ENCODE measurements at regions not wholly inside any gene's neighbourhood (a gene's known extent, or its start where the extent isn't known, plus 50 kb on each side); places are given as distances from the start of the nearest gene placed in this dataset.

GRCh38 chr1:95370691-95371562, 136.9 kb downstream of the RWDD3 start:
- H3K27me3 Mint-ChIP-seq (ENCODE audit: low read depth, unreplicated experiment), result peaks cover 5% of the 10 kb centered on the region
- TF ChIP-seq, protein P1, sequence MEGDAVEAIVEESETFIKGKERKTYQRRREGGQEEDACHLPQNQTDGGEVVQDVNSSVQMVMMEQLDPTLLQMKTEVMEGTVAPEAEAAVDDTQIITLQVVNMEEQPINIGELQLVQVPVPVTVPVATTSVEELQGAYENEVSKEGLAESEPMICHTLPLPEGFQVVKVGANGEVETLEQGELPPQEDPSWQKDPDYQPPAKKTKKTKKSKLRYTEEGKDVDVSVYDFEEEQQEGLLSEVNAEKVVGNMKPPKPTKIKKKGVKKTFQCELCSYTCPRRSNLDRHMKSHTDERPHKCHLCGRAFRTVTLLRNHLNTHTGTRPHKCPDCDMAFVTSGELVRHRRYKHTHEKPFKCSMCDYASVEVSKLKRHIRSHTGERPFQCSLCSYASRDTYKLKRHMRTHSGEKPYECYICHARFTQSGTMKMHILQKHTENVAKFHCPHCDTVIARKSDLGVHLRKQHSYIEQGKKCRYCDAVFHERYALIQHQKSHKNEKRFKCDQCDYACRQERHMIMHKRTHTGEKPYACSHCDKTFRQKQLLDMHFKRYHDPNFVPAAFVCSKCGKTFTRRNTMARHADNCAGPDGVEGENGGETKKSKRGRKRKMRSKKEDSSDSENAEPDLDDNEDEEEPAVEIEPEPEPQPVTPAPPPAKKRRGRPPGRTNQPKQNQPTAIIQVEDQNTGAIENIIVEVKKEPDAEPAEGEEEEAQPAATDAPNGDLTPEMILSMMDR (IDR thresholded peaks at IDR 0.05; ENCODE audit: insufficient read depth, low read depth, low read length), result no peak
- TF ChIP-seq EZH2 (IDR thresholded peaks at IDR 0.05; ENCODE audit: insufficient read depth, low read length), result no peak
- Histone ChIP-seq H2AFZ (ENCODE audit: low read depth, low read length) (no peak overlapping the region), H3K79me2 (ENCODE audit: insufficient read depth, low read length) (no peaks in the 10 kb centered on the region), H4K20me1 (ENCODE audit: insufficient read depth, low read length) (no peaks in the 10 kb centered on the region), H3K9me3 (ENCODE audit: insufficient read depth, low read depth, low read length) (peaks cover 2% of the 10 kb centered on the region), H3K27ac (ENCODE audit: low read depth, low read length) (no peak overlapping the region), H3K36me3 (ENCODE audit: insufficient read depth, low read length) (no peaks in the 10 kb centered on the region), H3K9ac (ENCODE audit: low read length) (no peak overlapping the region), H3K4me2 (ENCODE audit: low read length) (no peak overlapping the region), H3K27me3 (ENCODE audit: insufficient read depth, low read length) (no peaks in the 10 kb centered on the region), H3K4me1 (ENCODE audit: insufficient read depth, low read length) (no peaks in the 10 kb centered on the region), H3K4me3 (ENCODE audit: insufficient read depth, low read depth, low read length) (no peak overlapping the region)
- DNase-seq (ENCODE audit: low read depth), result no peak
- no peak for FAIRE-seq
- no peaks in the 10 kb centered on the region for H3K4me1 Mint-ChIP-seq (ENCODE audit: low read depth, unreplicated experiment)
- no peak overlapping the region for H3K27ac Mint-ChIP-seq (ENCODE audit: unreplicated experiment)
- peaks cover 5% of the 10 kb centered on the region for H3K9me3 Mint-ChIP-seq (ENCODE audit: unreplicated experiment)
- no peak overlapping the region for H3K4me3 Mint-ChIP-seq (ENCODE audit: unreplicated experiment)
- H3K36me3 Mint-ChIP-seq (ENCODE audit: low read depth, unreplicated experiment), result no peaks in the 10 kb centered on the region

GRCh38 chr1:95371666-95372282, 137.8 kb downstream of the RWDD3 start:
- H3K4me1 Mint-ChIP-seq (ENCODE audit: low read depth, unreplicated experiment), result no peaks in the 10 kb centered on the region
- TF ChIP-seq EZH2 (IDR thresholded peaks at IDR 0.05; ENCODE audit: insufficient read depth, low read length), result no peak
- TF ChIP-seq, protein P1 (IDR thresholded peaks at IDR 0.05; ENCODE audit: insufficient read depth, low read depth, low read length), result no peak
- Histone ChIP-seq H3K9me3 (ENCODE audit: insufficient read depth, low read depth, low read length) (no peaks in the 10 kb centered on the region), H3K79me2 (ENCODE audit: insufficient read depth, low read length) (no peaks in the 10 kb centered on the region), H2AFZ (ENCODE audit: low read depth, low read length) (no peak overlapping the region), H3K4me3 (ENCODE audit: insufficient read depth, low read depth, low read length) (no peak overlapping the region), H3K27me3 (ENCODE audit: insufficient read depth, low read length) (no peaks in the 10 kb centered on the region), H3K9ac (ENCODE audit: low read length) (no peak overlapping the region), H3K4me2 (ENCODE audit: low read length) (no peak overlapping the region), H4K20me1 (ENCODE audit: insufficient read depth, low read length) (no peaks in the 10 kb centered on the region), H3K4me1 (ENCODE audit: insufficient read depth, low read length) (no peaks in the 10 kb centered on the region), H3K27ac (ENCODE audit: low read depth, low read length) (no peak overlapping the region), H3K36me3 (ENCODE audit: insufficient read depth, low read length) (no peaks in the 10 kb centered on the region)
- H3K36me3 Mint-ChIP-seq (ENCODE audit: low read depth, unreplicated experiment), result no peaks in the 10 kb centered on the region
- H3K27me3 Mint-ChIP-seq (ENCODE audit: low read depth, unreplicated experiment), result peaks cover 5% of the 10 kb centered on the region
- H3K4me3 Mint-ChIP-seq (ENCODE audit: unreplicated experiment), result no peak overlapping the region
- no peak for FAIRE-seq
- DNase-seq (ENCODE audit: low read depth), result no peak
- peaks cover 3% of the 10 kb centered on the region for H3K9me3 Mint-ChIP-seq (ENCODE audit: unreplicated experiment)
- H3K27ac Mint-ChIP-seq (ENCODE audit: unreplicated experiment), result no peak overlapping the region

- H2AFZ ChIP-seq (ENCODE audit: low read depth, low read length), result no peak overlapping the region
- H3K4me3 ChIP-seq (ENCODE audit: insufficient read depth, low read depth, low read length), result no peak overlapping the region
- no peaks in the 10 kb centered on the region for H3K9me3 ChIP-seq (ENCODE audit: insufficient read depth, low read depth, low read length)
- no peak for DNase-seq (ENCODE audit: low read depth)
- no peaks in the 10 kb centered on the region for H4K20me1 ChIP-seq (ENCODE audit: insufficient read depth, low read length)
- H3K9ac ChIP-seq (ENCODE audit: low read length), result no peak overlapping the region
- Mint-ChIP-seq H3K4me1 (ENCODE audit: low read depth, unreplicated experiment) (no peaks in the 10 kb centered on the region), H3K27me3 (ENCODE audit: low read depth, unreplicated experiment) (no peaks in the 10 kb centered on the region), H3K9me3 (ENCODE audit: unreplicated experiment) (peaks cover 3% of the 10 kb centered on the region), H3K4me3 (ENCODE audit: unreplicated experiment) (no peak overlapping the region), H3K27ac (ENCODE audit: unreplicated experiment) (no peak overlapping the region), H3K36me3 (ENCODE audit: low read depth, unreplicated experiment) (no peaks in the 10 kb centered on the region)
- no peaks in the 10 kb centered on the region for H3K79me2 ChIP-seq (ENCODE audit: insufficient read depth, low read length)
- H3K27me3 ChIP-seq (ENCODE audit: insufficient read depth, low read length), result no peaks in the 10 kb centered on the region
- TF ChIP-seq, protein P1 (IDR thresholded peaks at IDR 0.05; ENCODE audit: insufficient read depth, low read depth, low read length), result no peak
- TF ChIP-seq EZH2 (IDR thresholded peaks at IDR 0.05; ENCODE audit: insufficient read depth, low read length), result no peak
- no peak overlapping the region for H3K4me2 ChIP-seq (ENCODE audit: low read length)
- H3K4me1 ChIP-seq (ENCODE audit: insufficient read depth, low read length), result no peaks in the 10 kb centered on the region
- H3K27ac ChIP-seq (ENCODE audit: low read depth, low read length), result no peak overlapping the region
- H3K36me3 ChIP-seq (ENCODE audit: insufficient read depth, low read length), result no peaks in the 10 kb centered on the region
- no peak for FAIRE-seq
These were observed 141.2 kb downstream of the RWDD3 start for GRCh38 chr1:95375174-95375573.

All from astrocyte (in vitro differentiated cells and primary cell).